Esophagus muscularis mucosa (tissue), 4 donors: ENCODE measurements at regions not wholly inside any gene's neighbourhood (a gene's known extent, or its start where the extent isn't known, plus 50 kb on each side); places are given as distances from the start of the nearest gene placed in this dataset.

ENCODE experiments used
- DNase-seq: peaks from one replicate; pipeline ENCODE4 v3.0.0-alpha.2; 2017; ENCODE audit errors: extremely low spot score
- H3K27ac ChIP-seq, 4 donors: fragments of 200-600 bp; sonication (generic); replicated peaks in 1 of 4; 1 replicate in 3 of 4; 2 replicates in 1 of 4; pipeline ENCODE4 v1.5.1; 2016 to 2019; ENCODE audit warnings: mild to moderate bottlenecking in 1 of 4
- H3K27me3 ChIP-seq, 4 donors: fragments of 200-600 bp; sonication (generic); one replicate each; pipeline versions ENCODE4 v1.5.1 to v1.6.0; 2016 to 2019
- H3K36me3 ChIP-seq, 4 donors: fragments of 200-600 bp; sonication (generic); one replicate each; pipeline ENCODE4 v1.5.1; 2016 to 2019
- H3K4me1 ChIP-seq, 4 donors: fragments of 200-600 bp; sonication (generic); one replicate each; pipeline ENCODE4 v1.5.1; 2016 to 2019
- H3K4me3 ChIP-seq, 4 donors: fragments of 200-600 bp; sonication (generic); 1 replicate in 2 of 4; 2 replicates in 2 of 4; pipeline ENCODE4 v1.5.1; 2016 to 2019; ENCODE audit warnings: mild to moderate bottlenecking in 4 of 4, moderate library complexity in 1 of 4
- H3K9me3 ChIP-seq, 4 donors: fragments of 200-600 bp; sonication (generic); 1 replicate in 3 of 4; 2 replicates in 1 of 4; pipeline ENCODE4 v1.5.1; 2016 to 2019
- EP300 ChIP-seq: sonication (generic); formaldehyde crosslinking; IDR thresholded peaks from one replicate; pipeline ENCODE4 v1.6.1; 2017; ENCODE audit warnings: antibody characterized with exemption
- POLR2A ChIP-seq: fragments of 450-650 bp; IDR thresholded peaks from one replicate; pipeline ENCODE4 v1.6.1; 2017; ENCODE audit warnings: antibody characterized with exemption, moderate library complexity, mild to moderate bottlenecking, low read depth
- POLR2AphosphoS5 ChIP-seq, 2 donors: sonication (generic); formaldehyde crosslinking; IDR thresholded peaks; one replicate each; pipeline ENCODE4 v1.6.1; 2017; ENCODE audit warnings: antibody characterized with exemption in 2 of 2
- WGBS: methylation state at CpG from one replicate; pipeline ENCODE4 v1.1.5; 2018; 5-methylcytosine and 5-hydroxymethylcytosine counted together
- intact Hi-C: fragments of 100-400 bp; cut with DNase I; formaldehyde crosslinking; loops from one replicate; pipeline ENCODE4 v1.15.1; 2023
- TF ChIP-seq, protein P1 (sequence below), 3 experiments: fragments of 200-600 bp in 2 of 3; fragments of 450-650 bp in 1 of 3; sonication (generic) in 2 of 3; IDR thresholded peaks; one replicate each; pipeline ENCODE4 v1.5.1; 2017 to 2019; ENCODE audit warnings: antibody characterized with exemption in 3 of 3, mild to moderate bottlenecking in 2 of 3, moderate library complexity in 1 of 3

DNA sequence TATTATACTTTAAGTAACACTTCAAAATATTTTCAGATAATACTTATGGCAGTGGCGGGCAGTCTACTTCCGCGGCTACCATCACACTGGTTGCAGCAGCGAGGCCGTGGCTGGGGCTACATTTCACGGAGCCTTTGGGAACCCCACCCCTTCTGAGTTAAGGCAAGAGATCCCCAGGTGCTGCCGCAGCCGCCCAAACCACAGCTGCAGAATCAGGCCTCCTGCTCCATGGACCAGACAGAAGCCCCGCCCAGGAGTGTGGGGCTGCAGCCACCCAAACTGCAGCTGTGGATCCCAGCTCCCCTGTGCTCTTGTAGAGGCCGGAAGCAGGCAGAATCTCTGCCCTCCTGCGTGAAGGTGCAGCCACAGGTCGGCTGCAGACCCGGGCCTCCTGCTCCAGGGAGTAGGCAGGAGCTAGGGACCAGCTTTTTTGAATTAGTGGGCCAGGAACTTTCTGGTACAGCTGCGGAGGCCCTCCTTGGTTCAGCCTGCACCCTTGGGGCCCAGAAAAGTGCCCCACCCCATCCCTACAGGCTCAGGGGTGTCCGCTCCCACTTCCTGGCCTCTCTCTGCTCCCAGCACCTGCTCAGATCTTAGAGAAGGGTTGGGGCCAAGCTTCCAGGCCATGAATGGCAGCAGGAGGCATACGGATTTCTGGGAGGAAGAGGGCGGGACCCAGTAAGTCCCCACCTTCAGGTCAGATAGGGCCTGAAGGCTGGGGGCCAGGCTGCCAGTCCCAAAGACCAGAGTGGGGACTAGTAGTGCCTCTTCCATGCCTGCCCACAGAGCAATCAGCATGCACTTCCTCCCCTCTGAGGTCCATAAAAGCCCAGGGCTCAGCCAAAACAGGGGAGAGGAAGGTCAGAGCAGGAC, 1188.8 kb upstream of the CADM2 start:
- no peak overlapping the region for H3K4me3 ChIP-seq
- H3K36me3 ChIP-seq, result no peaks in the 10 kb centered on the region
- no peak for TF ChIP-seq POLR2A
- H3K9me3 ChIP-seq, result no peaks in the 10 kb centered on the region
- no peak for DNase-seq
- 83% methylated on average over 17 of the region's 17 CpGs for WGBS
- H3K27me3 ChIP-seq, result no peaks in the 10 kb centered on the region
- no peaks in the 10 kb centered on the region for H3K4me1 ChIP-seq
- no peak overlapping the region for H3K27ac ChIP-seq
- intact Hi-C loops, result no loop called here

DNA sequence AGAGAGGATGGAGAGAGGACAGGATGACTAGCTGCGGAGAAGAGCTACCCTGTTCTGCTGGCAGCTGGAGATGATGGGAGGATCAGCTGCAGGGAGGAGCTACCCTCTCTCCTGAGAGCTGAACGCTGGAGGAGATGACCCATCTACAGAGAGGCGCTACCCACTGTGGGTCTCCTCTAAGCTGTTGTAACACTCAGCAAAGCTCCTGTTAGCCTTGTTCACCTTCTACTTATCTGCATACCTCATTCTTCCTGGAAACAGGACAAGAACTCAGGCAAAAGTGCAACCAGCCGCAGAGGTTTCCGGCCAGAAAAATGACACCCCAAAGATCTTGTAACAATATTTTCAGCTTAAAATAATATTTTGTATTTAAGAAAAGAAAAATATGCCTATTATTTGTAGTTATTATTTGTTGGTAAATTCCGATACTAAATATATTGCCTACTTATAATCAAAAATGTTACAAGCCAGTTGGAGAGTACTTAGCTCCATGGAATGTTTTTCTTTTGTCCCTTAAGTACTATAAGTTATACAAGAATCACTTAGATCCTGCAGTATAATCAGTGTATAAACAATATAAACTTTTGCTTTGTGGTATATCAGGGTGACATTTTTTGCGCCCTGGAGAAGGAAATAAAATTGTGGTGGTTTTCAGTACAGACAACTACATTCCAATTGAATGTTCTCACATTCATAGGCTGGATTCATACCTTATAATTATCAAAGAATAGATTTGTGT, 1188.0 kb upstream of the CADM2 start:
- WGBS, result 90% methylated on average over 7 of the region's 7 CpGs
- no peak overlapping the region for H3K4me3 ChIP-seq
- no peaks in the 10 kb centered on the region for H3K9me3 ChIP-seq
- H3K4me1 ChIP-seq, result no peaks in the 10 kb centered on the region
- no peaks in the 10 kb centered on the region for H3K36me3 ChIP-seq
- H3K27me3 ChIP-seq, result no peaks in the 10 kb centered on the region
- TF ChIP-seq, protein P1, sequence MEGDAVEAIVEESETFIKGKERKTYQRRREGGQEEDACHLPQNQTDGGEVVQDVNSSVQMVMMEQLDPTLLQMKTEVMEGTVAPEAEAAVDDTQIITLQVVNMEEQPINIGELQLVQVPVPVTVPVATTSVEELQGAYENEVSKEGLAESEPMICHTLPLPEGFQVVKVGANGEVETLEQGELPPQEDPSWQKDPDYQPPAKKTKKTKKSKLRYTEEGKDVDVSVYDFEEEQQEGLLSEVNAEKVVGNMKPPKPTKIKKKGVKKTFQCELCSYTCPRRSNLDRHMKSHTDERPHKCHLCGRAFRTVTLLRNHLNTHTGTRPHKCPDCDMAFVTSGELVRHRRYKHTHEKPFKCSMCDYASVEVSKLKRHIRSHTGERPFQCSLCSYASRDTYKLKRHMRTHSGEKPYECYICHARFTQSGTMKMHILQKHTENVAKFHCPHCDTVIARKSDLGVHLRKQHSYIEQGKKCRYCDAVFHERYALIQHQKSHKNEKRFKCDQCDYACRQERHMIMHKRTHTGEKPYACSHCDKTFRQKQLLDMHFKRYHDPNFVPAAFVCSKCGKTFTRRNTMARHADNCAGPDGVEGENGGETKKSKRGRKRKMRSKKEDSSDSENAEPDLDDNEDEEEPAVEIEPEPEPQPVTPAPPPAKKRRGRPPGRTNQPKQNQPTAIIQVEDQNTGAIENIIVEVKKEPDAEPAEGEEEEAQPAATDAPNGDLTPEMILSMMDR (IDR thresholded peaks at IDR 0.05), result no peak
- TF ChIP-seq POLR2AphosphoS5 (IDR thresholded peaks at IDR 0.05) (no peak), EP300 (no peak), POLR2A (no peak)
- intact Hi-C loops, result no loop called here
- no peak overlapping the region for H3K27ac ChIP-seq
- DNase-seq, result no peak

DNA sequence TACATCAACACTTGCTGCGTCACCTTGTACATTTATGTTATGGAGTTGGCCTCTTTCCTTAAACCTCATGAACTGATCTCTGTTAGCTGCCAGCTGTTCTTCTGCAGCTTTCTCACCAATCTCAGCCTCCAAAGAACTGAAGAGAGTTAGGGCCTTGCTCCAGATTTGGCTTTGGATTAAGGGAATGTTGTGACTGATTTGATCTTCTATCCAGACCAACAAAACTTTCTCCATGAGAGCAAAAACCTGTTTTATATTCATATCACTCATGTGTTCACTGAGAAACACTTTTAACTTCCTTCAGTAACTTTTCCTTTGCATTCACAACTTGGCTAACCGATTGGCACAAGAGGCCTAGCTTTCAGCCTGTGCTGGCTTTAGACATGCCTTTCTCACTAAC, 1156.0 kb upstream of the CADM2 start:
- H3K27me3 ChIP-seq, result no peaks in the 10 kb centered on the region
- intact Hi-C loops, result no loop called here
- no peak overlapping the region for H3K27ac ChIP-seq
- no peak for DNase-seq
- no peak overlapping the region for H3K4me3 ChIP-seq
- H3K36me3 ChIP-seq, result no peaks in the 10 kb centered on the region
- WGBS, result 52% methylated on average over 2 of the region's 2 CpGs
- TF ChIP-seq POLR2A, result no peak
- TF ChIP-seq EP300, result no peak
- TF ChIP-seq, protein P1 (IDR thresholded peaks at IDR 0.05), result no peak
- no peak for TF ChIP-seq POLR2AphosphoS5 (IDR thresholded peaks at IDR 0.05)
- H3K4me1 ChIP-seq, result peaks cover 0 to 3% (median 0%) of the 10 kb centered on the region in 4 donors
- H3K9me3 ChIP-seq, result no peaks in the 10 kb centered on the region

DNA sequence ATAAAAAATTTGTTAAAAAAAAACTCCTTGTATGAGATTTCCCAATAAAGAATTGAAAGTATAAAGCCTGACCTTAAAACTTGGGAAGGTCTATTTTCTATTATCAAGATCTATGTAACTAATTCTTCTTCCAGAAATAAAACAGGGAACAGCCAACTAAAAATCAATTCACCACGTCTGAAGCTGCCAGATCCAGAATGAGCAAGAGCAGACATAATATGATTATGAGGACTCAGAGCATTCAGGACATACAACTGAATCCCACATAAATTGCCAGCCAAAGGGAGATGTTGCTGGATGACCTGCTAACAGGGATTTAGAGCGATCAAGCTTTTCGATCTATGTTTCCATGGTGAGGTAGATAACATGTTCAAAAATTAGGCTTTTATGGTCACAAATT, 1151.3 kb upstream of the CADM2 start:
- TF ChIP-seq EP300 (no peak), POLR2A (no peak), POLR2AphosphoS5 (IDR thresholded peaks at IDR 0.05) (no peak)
- TF ChIP-seq, protein P1 (IDR thresholded peaks at IDR 0.05), result no peak
- Histone ChIP-seq H3K4me1 (no peaks in the 10 kb centered on the region), H3K4me3 (no peak overlapping the region), H3K27ac (no peak overlapping the region), H3K27me3 (no peaks in the 10 kb centered on the region), H3K36me3 (no peaks in the 10 kb centered on the region), H3K9me3 (no peaks in the 10 kb centered on the region)
- no peak for DNase-seq
- WGBS, result 69% methylated on average over 3 of the region's 3 CpGs
- intact Hi-C loops, result no loop called here

DNA sequence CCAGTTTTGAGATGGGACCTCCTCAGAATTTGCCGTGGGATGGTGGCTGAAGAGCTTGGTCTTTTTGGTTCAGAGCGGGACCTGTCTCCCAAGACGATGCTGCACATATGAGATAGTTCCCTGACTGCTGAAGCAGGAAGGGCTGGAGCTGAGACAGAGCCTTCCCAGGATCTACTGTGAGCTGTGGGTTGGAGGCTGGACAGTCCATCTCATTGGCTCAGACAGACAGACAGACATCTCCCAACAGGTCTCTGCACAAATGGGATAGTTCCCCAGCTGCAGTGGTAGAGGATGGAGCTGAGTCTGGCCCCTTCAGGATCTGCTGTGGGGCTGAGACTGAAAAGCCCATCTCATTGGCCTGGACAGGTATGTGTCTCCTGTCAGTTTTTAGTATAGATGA, 1145.6 kb upstream of the CADM2 start:
- intact Hi-C loops, result no loop called here
- H3K4me3 ChIP-seq, result no peak overlapping the region
- 82% methylated on average over 3 of the region's 3 CpGs for whole genome bisulfite sequencing
- H3K9me3 ChIP-seq, result no peaks in the 10 kb centered on the region
- TF ChIP-seq POLR2AphosphoS5 (IDR thresholded peaks at IDR 0.05) (no peak), EP300 (no peak), POLR2A (no peak)
- TF ChIP-seq, protein P1 (IDR thresholded peaks at IDR 0.05), result no peak
- no peaks in the 10 kb centered on the region for H3K27me3 ChIP-seq
- H3K36me3 ChIP-seq, result no peaks in the 10 kb centered on the region
- no peak overlapping the region for H3K27ac ChIP-seq
- no peaks in the 10 kb centered on the region for H3K4me1 ChIP-seq
- DNase-seq, result no peak
